Neural progenitor cell (in vitro differentiated cells): ENCODE measurements at regions not wholly inside any gene's neighbourhood (a gene's known extent, or its start where the extent isn't known, plus 50 kb on each side); places are given as distances from the start of the nearest gene placed in this dataset.

ENCODE experiments used
- DNase-seq: peaks from one replicate; pipeline ENCODE4 v3.0.0-alpha.2; 2016; ENCODE audit warnings: low spot score
- H2AFZ ChIP-seq: fragments of 200-600 bp; sonication (generic); replicated peaks from 2 replicates; pipeline ENCODE4 v1.6.1; 2016; ENCODE audit warnings: antibody characterized with exemption
- H3F3A ChIP-seq: fragments of 200-600 bp; sonication (generic); 2 replicates; pipeline ENCODE4 v1.6.1; 2016; ENCODE audit warnings: antibody characterized with exemption, low read depth
- H3K27ac ChIP-seq: fragments of 200-600 bp; sonication (generic); 2 replicates; pipeline ENCODE4 v1.5.1; 2016; ENCODE audit warnings: mild to moderate bottlenecking
- H3K27me3 ChIP-seq: fragments of 200-600 bp; sonication (generic); 2 replicates; pipeline ENCODE4 v1.6.1; 2016; ENCODE audit warnings: mild to moderate bottlenecking, moderate library complexity
- H3K36me3 ChIP-seq: fragments of 200-600 bp; sonication (generic); 2 replicates; pipeline ENCODE4 v1.5.1; 2016
- H3K4me1 ChIP-seq: fragments of 200-600 bp; sonication (generic); 2 replicates; pipeline ENCODE4 v1.6.1; 2016; ENCODE audit warnings: mixed run types
- H3K4me2 ChIP-seq: fragments of 200-600 bp; sonication (generic); 2 replicates; pipeline ENCODE4 v1.6.1; 2016
- H3K4me3 ChIP-seq: fragments of 200-600 bp; sonication (generic); 2 replicates; pipeline ENCODE4 v1.5.1; 2016
- H3K79me2 ChIP-seq: fragments of 200-600 bp; sonication (generic); 2 replicates; pipeline ENCODE4 v1.6.1; 2016; ENCODE audit warnings: low read depth
- H3K9ac ChIP-seq: fragments of 200-600 bp; sonication (generic); 2 replicates; pipeline ENCODE4 v1.6.1; 2016
- H3K9me3 ChIP-seq: fragments of 200-600 bp; sonication (generic); 2 replicates; pipeline ENCODE4 v1.5.1; 2016; ENCODE audit warnings: low read depth
- H4K20me1 ChIP-seq: fragments of 200-600 bp; sonication (generic); 2 replicates; pipeline ENCODE4 v1.6.1; 2016; ENCODE audit warnings: low read depth
- H3K27ac Mint-ChIP-seq: 3 replicates; pipeline ENCODE4 v1.8.0; 2021; ENCODE audit warnings: mixed read lengths
- H3K27me3 Mint-ChIP-seq: 2 replicates; pipeline ENCODE4 v1.8.0; 2022; ENCODE audit warnings: low read depth, mild to moderate bottlenecking, inconsistent platforms, moderate library complexity, mixed read lengths; ENCODE audit not compliant: insufficient read depth
- H3K36me3 Mint-ChIP-seq: 3 replicates; pipeline ENCODE4 v1.8.0; 2021; ENCODE audit warnings: mixed read lengths
- H3K4me1 Mint-ChIP-seq: 3 replicates; pipeline ENCODE4 v1.8.0; 2021; ENCODE audit warnings: mixed read lengths
- H3K4me3 Mint-ChIP-seq: 3 replicates; pipeline ENCODE4 v1.8.0; 2021; ENCODE audit warnings: mild to moderate bottlenecking, moderate library complexity, mixed read lengths
- H3K9me3 Mint-ChIP-seq: 3 replicates; pipeline ENCODE4 v1.8.0; 2020; ENCODE audit warnings: mixed read lengths
- CTCF ChIP-seq: fragments of 200-600 bp; sonication (generic); IDR thresholded peaks from 2 replicates; pipeline ENCODE4 v1.5.1; 2017; ENCODE audit warnings: antibody characterized with exemption, mild to moderate bottlenecking
- EZH2 ChIP-seq: fragments of 200-600 bp; sonication (generic); IDR thresholded peaks from 2 replicates; pipeline ENCODE4 v1.6.1; 2017; ENCODE audit warnings: antibody characterized with exemption, mild to moderate bottlenecking, moderate library complexity
- EZH2phosphoT487 ChIP-seq: fragments of 200-600 bp; sonication (generic); IDR thresholded peaks from 2 replicates; pipeline ENCODE4 v1.6.1; 2017; ENCODE audit warnings: antibody characterized with exemption

GRCh38 chr16:76756951-76757350 is 434.0 kb upstream of the MON1B start:
- H3K27ac ChIP-seq = no peak overlapping the region
- TF ChIP-seq CTCF (no peak), EZH2phosphoT487 (no peak), EZH2 (no peak)
- H3K4me3 ChIP-seq = no peak overlapping the region
- H3K4me3 Mint-ChIP-seq = no peak overlapping the region
- H2AFZ ChIP-seq = no peak overlapping the region
- H3K79me2 ChIP-seq = no peaks in the 10 kb centered on the region
- H3F3A ChIP-seq = no peaks in the 10 kb centered on the region
- H3K9me3 Mint-ChIP-seq = no peaks in the 10 kb centered on the region
- no peaks in the 10 kb centered on the region for H3K9me3 ChIP-seq
- DNase-seq = no peak
- H3K27ac Mint-ChIP-seq = no peak overlapping the region
- no peak overlapping the region for H3K9ac ChIP-seq
- peaks cover 2% of the 10 kb centered on the region for H3K27me3 Mint-ChIP-seq
- H4K20me1 ChIP-seq = no peaks in the 10 kb centered on the region
- no peaks in the 10 kb centered on the region for H3K4me1 Mint-ChIP-seq
- no peaks in the 10 kb centered on the region for H3K4me1 ChIP-seq
- H3K27me3 ChIP-seq = no peaks in the 10 kb centered on the region
- no peaks in the 10 kb centered on the region for H3K36me3 ChIP-seq
- no peaks in the 10 kb centered on the region for H3K36me3 Mint-ChIP-seq
- no peak overlapping the region for H3K4me2 ChIP-seq

- Histone ChIP-seq H3F3A (no peaks in the 10 kb centered on the region), H3K4me2 (no peak overlapping the region), H3K9me3 (no peaks in the 10 kb centered on the region), H3K9ac (no peak overlapping the region), H3K27me3 (no peaks in the 10 kb centered on the region), H3K4me1 (no peaks in the 10 kb centered on the region), H4K20me1 (no peaks in the 10 kb centered on the region), H3K4me3 (no peak overlapping the region), H2AFZ (no peak overlapping the region), H3K36me3 (no peaks in the 10 kb centered on the region), H3K79me2 (no peaks in the 10 kb centered on the region), H3K27ac (no peak overlapping the region)
- H3K4me1 Mint-ChIP-seq = no peaks in the 10 kb centered on the region
- H3K27me3 Mint-ChIP-seq = peaks cover 3% of the 10 kb centered on the region
- H3K4me3 Mint-ChIP-seq = no peak overlapping the region
- TF ChIP-seq EZH2phosphoT487 (no peak), EZH2 (no peak), CTCF (no peak)
- no peak overlapping the region for H3K27ac Mint-ChIP-seq
- DNase-seq = no peak
- H3K9me3 Mint-ChIP-seq = peaks cover 4% of the 10 kb centered on the region
- no peaks in the 10 kb centered on the region for H3K36me3 Mint-ChIP-seq
These were observed 424.5 kb upstream of the MON1B start for GRCh38 chr16:76766538-76766937.

- no peak overlapping the region for H3K27ac Mint-ChIP-seq
- Histone ChIP-seq H3K4me1 (no peaks in the 10 kb centered on the region), H3K27ac (no peak overlapping the region), H3F3A (no peaks in the 10 kb centered on the region), H3K36me3 (no peaks in the 10 kb centered on the region), H3K27me3 (no peaks in the 10 kb centered on the region), H2AFZ (no peak overlapping the region), H3K4me3 (no peak overlapping the region), H3K4me2 (no peak overlapping the region), H3K9ac (no peak overlapping the region), H3K9me3 (no peaks in the 10 kb centered on the region), H4K20me1 (no peaks in the 10 kb centered on the region), H3K79me2 (no peaks in the 10 kb centered on the region)
- peaks cover 4% of the 10 kb centered on the region for H3K9me3 Mint-ChIP-seq
- DNase-seq = no peak
- peaks cover 3% of the 10 kb centered on the region for H3K27me3 Mint-ChIP-seq
- H3K36me3 Mint-ChIP-seq = no peaks in the 10 kb centered on the region
- H3K4me3 Mint-ChIP-seq = no peak overlapping the region
- TF ChIP-seq EZH2 = no peak
- TF ChIP-seq CTCF = no peak
- no peak for TF ChIP-seq EZH2phosphoT487
- no peaks in the 10 kb centered on the region for H3K4me1 Mint-ChIP-seq
These were observed 422.7 kb upstream of the MON1B start for GRCh38 chr16:76768316-76768715.

GRCh38 chr16:76768948-76769347 is 422.0 kb upstream of the MON1B start:
- Mint-ChIP-seq H3K4me1 (no peaks in the 10 kb centered on the region), H3K9me3 (peaks cover 4% of the 10 kb centered on the region), H3K36me3 (no peaks in the 10 kb centered on the region), H3K27me3 (peaks cover 3% of the 10 kb centered on the region), H3K27ac (no peak overlapping the region), H3K4me3 (no peak overlapping the region)
- H3K79me2 ChIP-seq = no peaks in the 10 kb centered on the region
- H3K4me3 ChIP-seq = no peak overlapping the region
- H3K27ac ChIP-seq = no peak overlapping the region
- H3K4me2 ChIP-seq = no peak overlapping the region
- H3K27me3 ChIP-seq = no peaks in the 10 kb centered on the region
- TF ChIP-seq CTCF = no peak
- no peak for TF ChIP-seq EZH2phosphoT487
- TF ChIP-seq EZH2 = no peak
- no peaks in the 10 kb centered on the region for H4K20me1 ChIP-seq
- H2AFZ ChIP-seq = no peak overlapping the region
- H3K4me1 ChIP-seq = no peaks in the 10 kb centered on the region
- H3F3A ChIP-seq = no peaks in the 10 kb centered on the region
- no peak for DNase-seq
- no peaks in the 10 kb centered on the region for H3K36me3 ChIP-seq
- no peaks in the 10 kb centered on the region for H3K9me3 ChIP-seq
- H3K9ac ChIP-seq = no peak overlapping the region
